ENCODE measurements at regions not wholly inside any gene's neighbourhood (a gene's known extent, or its start where the extent isn't known, plus 50 kb on each side); places are given as distances from the start of the nearest gene placed in this dataset.

DNA sequence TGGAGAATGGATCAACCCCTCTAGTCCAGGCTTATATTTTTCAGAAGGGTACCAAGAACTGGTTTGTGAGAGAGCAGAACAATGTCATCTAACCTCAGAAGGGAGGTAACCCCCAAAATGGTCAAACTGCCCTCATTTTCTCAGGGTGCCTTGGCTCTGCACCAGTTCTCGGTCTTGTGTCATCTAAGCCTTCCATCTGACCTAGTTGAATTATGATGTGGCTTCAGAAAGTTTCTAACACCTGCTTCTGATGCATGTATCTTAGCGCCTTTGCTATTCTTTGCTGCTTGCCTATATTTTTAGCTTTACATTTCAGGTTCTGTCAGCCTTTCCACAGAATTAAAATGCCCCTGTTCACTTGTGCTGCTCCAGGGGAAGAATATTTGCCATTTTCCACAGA, 91.7 kb upstream of the E2F8 start:
- TF ChIP-seq, protein P1, sequence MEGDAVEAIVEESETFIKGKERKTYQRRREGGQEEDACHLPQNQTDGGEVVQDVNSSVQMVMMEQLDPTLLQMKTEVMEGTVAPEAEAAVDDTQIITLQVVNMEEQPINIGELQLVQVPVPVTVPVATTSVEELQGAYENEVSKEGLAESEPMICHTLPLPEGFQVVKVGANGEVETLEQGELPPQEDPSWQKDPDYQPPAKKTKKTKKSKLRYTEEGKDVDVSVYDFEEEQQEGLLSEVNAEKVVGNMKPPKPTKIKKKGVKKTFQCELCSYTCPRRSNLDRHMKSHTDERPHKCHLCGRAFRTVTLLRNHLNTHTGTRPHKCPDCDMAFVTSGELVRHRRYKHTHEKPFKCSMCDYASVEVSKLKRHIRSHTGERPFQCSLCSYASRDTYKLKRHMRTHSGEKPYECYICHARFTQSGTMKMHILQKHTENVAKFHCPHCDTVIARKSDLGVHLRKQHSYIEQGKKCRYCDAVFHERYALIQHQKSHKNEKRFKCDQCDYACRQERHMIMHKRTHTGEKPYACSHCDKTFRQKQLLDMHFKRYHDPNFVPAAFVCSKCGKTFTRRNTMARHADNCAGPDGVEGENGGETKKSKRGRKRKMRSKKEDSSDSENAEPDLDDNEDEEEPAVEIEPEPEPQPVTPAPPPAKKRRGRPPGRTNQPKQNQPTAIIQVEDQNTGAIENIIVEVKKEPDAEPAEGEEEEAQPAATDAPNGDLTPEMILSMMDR (IDR thresholded peaks at IDR 0.05): no peak
- no peak for TF ChIP-seq POLR2A (IDR thresholded peaks at IDR 0.05)
- no peak for TF ChIP-seq POLR2AphosphoS5 (IDR thresholded peaks at IDR 0.05)

Data from breast epithelium (tissue), 3 donors.